GM12864 (cell line): ENCODE measurements at regions not wholly inside any gene's neighbourhood (a gene's known extent, or its start where the extent isn't known, plus 50 kb on each side); places are given as distances from the start of the nearest gene placed in this dataset.
A peak's percentile ranks its signal among the peaks of the same experiment; 100 is the strongest.

ENCODE experiments used
- DNase-seq: peaks from one replicate; pipeline ENCODE4 v3.0.0-alpha.2; 2011; ENCODE audit warnings: low read depth
- H3K4me3 ChIP-seq: 2 replicates; pipeline ENCODE4 v1.5.1; 2011; ENCODE audit warnings: mild to moderate bottlenecking, low read depth, low read length, control low read depth
- TF ChIP-seq, protein P1 (sequence below): IDR thresholded peaks from 2 replicates; pipeline ENCODE4 v1.5.1; 2011; ENCODE audit warnings: low read depth, mild to moderate bottlenecking, moderate library complexity, low read length, control low read depth, inconsistent platforms; ENCODE audit errors: missing control alignments

GRCh38 chr7:19463581-19463980 lies 245.3 kb downstream of the POLR1F start:
- no peak for DNase-seq
- no peak overlapping the region for H3K4me3 ChIP-seq
- TF ChIP-seq, protein P1, sequence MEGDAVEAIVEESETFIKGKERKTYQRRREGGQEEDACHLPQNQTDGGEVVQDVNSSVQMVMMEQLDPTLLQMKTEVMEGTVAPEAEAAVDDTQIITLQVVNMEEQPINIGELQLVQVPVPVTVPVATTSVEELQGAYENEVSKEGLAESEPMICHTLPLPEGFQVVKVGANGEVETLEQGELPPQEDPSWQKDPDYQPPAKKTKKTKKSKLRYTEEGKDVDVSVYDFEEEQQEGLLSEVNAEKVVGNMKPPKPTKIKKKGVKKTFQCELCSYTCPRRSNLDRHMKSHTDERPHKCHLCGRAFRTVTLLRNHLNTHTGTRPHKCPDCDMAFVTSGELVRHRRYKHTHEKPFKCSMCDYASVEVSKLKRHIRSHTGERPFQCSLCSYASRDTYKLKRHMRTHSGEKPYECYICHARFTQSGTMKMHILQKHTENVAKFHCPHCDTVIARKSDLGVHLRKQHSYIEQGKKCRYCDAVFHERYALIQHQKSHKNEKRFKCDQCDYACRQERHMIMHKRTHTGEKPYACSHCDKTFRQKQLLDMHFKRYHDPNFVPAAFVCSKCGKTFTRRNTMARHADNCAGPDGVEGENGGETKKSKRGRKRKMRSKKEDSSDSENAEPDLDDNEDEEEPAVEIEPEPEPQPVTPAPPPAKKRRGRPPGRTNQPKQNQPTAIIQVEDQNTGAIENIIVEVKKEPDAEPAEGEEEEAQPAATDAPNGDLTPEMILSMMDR, result no peak

GRCh38 chr7:19455623-19456022 lies 253.2 kb downstream of the POLR1F start:
- TF ChIP-seq, protein P1, result no peak
- H3K4me3 ChIP-seq, result no peak overlapping the region

GRCh38 chr7:19448091-19448490 lies 260.7 kb downstream of the POLR1F start:
- TF ChIP-seq, protein P1, result no peak
- DNase-seq, result no peak

More at GRCh38 chr7:19455623-19456022, 253.2 kb downstream of the POLR1F start:
- no peak for DNase-seq

GRCh38 chr7:19442016-19442785 lies 266.6 kb downstream of the POLR1F start:
- no peak for DNase-seq
- no peak overlapping the region for H3K4me3 ChIP-seq
- TF ChIP-seq, protein P1, result peak; percentile 42

More at GRCh38 chr7:19448091-19448490, 260.7 kb downstream of the POLR1F start:
- H3K4me3 ChIP-seq, result no peak overlapping the region

DNA sequence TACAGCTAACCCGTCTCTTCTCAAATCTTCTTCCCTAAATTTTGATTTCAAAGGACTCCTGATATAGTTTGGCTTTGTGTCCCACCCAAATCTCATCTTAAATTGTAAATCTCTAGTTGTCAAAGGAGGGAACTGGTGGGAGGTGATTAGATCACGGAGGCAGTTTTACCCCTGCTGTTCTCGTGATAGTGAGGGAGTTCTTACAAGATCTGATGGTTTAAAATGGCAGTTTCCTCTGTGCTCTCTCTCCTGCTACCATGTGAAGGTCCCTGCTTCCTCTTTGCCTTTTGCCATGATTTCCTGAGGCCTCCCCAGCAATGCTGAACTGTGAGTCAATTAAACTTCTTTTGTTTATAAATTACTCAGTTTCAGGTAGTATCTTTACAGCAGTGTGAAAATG lies 269.3 kb downstream of the POLR1F start:
- H3K4me3 ChIP-seq, result no peak overlapping the region
- TF ChIP-seq, protein P1, result no peak

DNA sequence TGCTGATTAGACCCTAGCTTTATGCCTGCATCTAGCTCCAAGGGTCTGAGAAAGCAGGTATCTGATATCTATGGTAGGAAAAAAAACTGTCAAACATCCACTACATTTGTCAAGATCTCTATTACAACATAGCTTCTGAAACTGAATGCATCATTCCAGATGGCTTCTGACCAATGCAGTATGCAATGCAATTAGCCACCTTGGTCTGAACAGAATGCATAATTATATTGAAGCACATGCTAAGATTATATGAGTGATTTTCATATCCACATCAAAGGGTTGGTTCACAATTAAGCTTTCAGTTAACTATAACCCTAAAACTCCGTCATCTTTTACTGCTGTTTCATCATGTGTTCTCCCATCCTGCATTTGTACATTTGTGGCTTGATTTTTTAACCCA lies 271.4 kb downstream of the POLR1F start:
- no peak overlapping the region for H3K4me3 ChIP-seq
- TF ChIP-seq, protein P1, result no peak
- no peak for DNase-seq

More for the DNA sequence above, 269.3 kb downstream of the POLR1F start:
- no peak for DNase-seq

GRCh38 chr7:19427944-19428343 lies 280.9 kb downstream of the POLR1F start:
- TF ChIP-seq, protein P1, result no peak
- H3K4me3 ChIP-seq, result no peak overlapping the region
- no peak for DNase-seq
